GM19467 (cell line): ENCODE measurements at regions not wholly inside any gene's neighbourhood (a gene's known extent, or its start where the extent isn't known, plus 50 kb on each side); places are given as distances from the start of the nearest gene placed in this dataset.
"Not testable (repeated sequence)": the region's sequence is repeated elsewhere in the genome, so short reads cannot be mapped to it uniquely, and the experiment has no call there.

Source experiments
- ATAC-seq: cut with Tn5 transposase; IDR thresholded peaks from one replicate; pipeline ENCODE4 v1.9.1; 2021; ENCODE audit warnings: mild to moderate bottlenecking, moderate library complexity; ENCODE audit not compliant: unreplicated experiment

- no peak for ATAC-seq
Observed at GRCh38 chrX:13387666-13388494, 68.0 kb upstream of the ATXN3L start.

- ATAC-seq = no peak
Observed at GRCh38 chrX:13386636-13387035, 66.8 kb upstream of the ATXN3L start.

- no peak for ATAC-seq
Observed at GRCh38 chrX:13386092-13386491, 66.2 kb upstream of the ATXN3L start.

GRCh38 chrX:13383907-13384306, 64.1 kb upstream of the ATXN3L start:
- no peak for ATAC-seq

- ATAC-seq = no peak
Observed at GRCh38 chrX:13381514-13381913, 61.7 kb upstream of the ATXN3L start.

- ATAC-seq = no peak
Observed at GRCh38 chrX:13380211-13380610, 60.4 kb upstream of the ATXN3L start.

GRCh38 chrX:13378562-13379518, 59.0 kb upstream of the ATXN3L start:
- not testable (repeated sequence) for ATAC-seq

GRCh38 chrX:13377550-13377934, 57.7 kb upstream of the ATXN3L start:
- no peak for ATAC-seq

- ATAC-seq = no peak
Observed at GRCh38 chrX:13376857-13377549, 57.1 kb upstream of the ATXN3L start.

- not testable (repeated sequence) for ATAC-seq
Observed at GRCh38 chrX:13375596-13375995, 55.7 kb upstream of the ATXN3L start.

- no peak for ATAC-seq
Observed at GRCh38 chrX:13374364-13374763, 54.5 kb upstream of the ATXN3L start.

- ATAC-seq = no peak
Observed at GRCh38 chrX:13373431-13374187, 53.8 kb upstream of the ATXN3L start.

- ATAC-seq = no peak
Observed at GRCh38 chrX:13373027-13373426, 53.2 kb upstream of the ATXN3L start.

GRCh38 chrX:13372203-13372980, 52.5 kb upstream of the ATXN3L start:
- no peak for ATAC-seq

- ATAC-seq = no peak
Observed at GRCh38 chrX:13371186-13371585, 51.3 kb upstream of the ATXN3L start.

- ATAC-seq = no peak
Observed at GRCh38 chrX:13370713-13371112, 50.9 kb upstream of the ATXN3L start.
